Neutrophil (primary cell): ENCODE measurements at regions not wholly inside any gene's neighbourhood (a gene's known extent, or its start where the extent isn't known, plus 50 kb on each side); places are given as distances from the start of the nearest gene placed in this dataset.

Experiments
- H3K27ac ChIP-seq: fragments of 200-600 bp; sonication (generic); 2 replicates; pipeline ENCODE4 v1.5.1; 2016; ENCODE audit warnings: mild to moderate bottlenecking, moderate library complexity
- H3K27me3 ChIP-seq: fragments of 200-600 bp; sonication (generic); 2 replicates; pipeline ENCODE4 v1.6.0; 2016; ENCODE audit warnings: mild to moderate bottlenecking
- H3K36me3 ChIP-seq: fragments of 200-600 bp; sonication (generic); 2 replicates; pipeline ENCODE4 v1.5.1; 2017
- H3K4me1 ChIP-seq, 2 experiments: fragments of 200-600 bp in 1 of 2; sonication (generic) in 1 of 2; 1 replicate in 1 of 2; 2 replicates in 1 of 2; pipeline versions ENCODE4 v1.5.1 to v1.6.1; 2013 to 2016; ENCODE audit warnings: low read depth in 1 of 2, low read length in 1 of 2, mild to moderate bottlenecking in 1 of 2, moderate library complexity in 1 of 2; ENCODE audit not compliant: control insufficient read depth in 1 of 2, insufficient read depth in 1 of 2
- H3K4me3 ChIP-seq, 2 experiments: fragments of 200-600 bp in 1 of 2; sonication (generic) in 1 of 2; 1 replicate in 1 of 2; 2 replicates in 1 of 2; pipeline ENCODE4 v1.5.1; 2013 to 2016; ENCODE audit warnings: low read depth in 1 of 2, low read length in 1 of 2, mild to moderate bottlenecking in 1 of 2, moderate library complexity in 1 of 2
- H3K9me3 ChIP-seq: fragments of 200-600 bp; sonication (generic); 2 replicates; pipeline ENCODE4 v1.5.1; 2016
- TF ChIP-seq, protein P1 (sequence below): fragments of 200-600 bp; sonication (generic); IDR thresholded peaks from 2 replicates; pipeline ENCODE4 v1.5.1; 2016; ENCODE audit warnings: antibody characterized with exemption

DNA sequence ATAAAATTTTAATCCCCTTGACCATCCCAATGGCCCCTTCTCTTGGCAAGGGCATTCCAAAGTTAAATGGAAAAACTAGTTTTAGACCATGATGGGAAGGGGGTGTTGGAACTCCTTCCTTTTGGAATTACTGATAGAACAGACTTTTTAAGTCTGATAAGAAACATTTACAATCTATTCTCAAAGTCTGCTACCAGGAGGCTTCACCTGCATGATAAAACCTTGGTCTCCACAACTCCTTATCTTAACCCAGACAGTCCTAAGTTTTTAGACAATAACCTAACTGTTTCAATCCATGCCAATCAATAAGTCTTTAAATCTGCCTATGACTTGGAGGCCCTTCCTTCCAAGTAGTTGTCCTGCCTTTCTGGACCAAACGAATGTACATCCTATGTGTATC lies 63.9 kb upstream of the PGRMC2 start:
- TF ChIP-seq, protein P1, sequence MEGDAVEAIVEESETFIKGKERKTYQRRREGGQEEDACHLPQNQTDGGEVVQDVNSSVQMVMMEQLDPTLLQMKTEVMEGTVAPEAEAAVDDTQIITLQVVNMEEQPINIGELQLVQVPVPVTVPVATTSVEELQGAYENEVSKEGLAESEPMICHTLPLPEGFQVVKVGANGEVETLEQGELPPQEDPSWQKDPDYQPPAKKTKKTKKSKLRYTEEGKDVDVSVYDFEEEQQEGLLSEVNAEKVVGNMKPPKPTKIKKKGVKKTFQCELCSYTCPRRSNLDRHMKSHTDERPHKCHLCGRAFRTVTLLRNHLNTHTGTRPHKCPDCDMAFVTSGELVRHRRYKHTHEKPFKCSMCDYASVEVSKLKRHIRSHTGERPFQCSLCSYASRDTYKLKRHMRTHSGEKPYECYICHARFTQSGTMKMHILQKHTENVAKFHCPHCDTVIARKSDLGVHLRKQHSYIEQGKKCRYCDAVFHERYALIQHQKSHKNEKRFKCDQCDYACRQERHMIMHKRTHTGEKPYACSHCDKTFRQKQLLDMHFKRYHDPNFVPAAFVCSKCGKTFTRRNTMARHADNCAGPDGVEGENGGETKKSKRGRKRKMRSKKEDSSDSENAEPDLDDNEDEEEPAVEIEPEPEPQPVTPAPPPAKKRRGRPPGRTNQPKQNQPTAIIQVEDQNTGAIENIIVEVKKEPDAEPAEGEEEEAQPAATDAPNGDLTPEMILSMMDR: no peak
- no peaks in the 10 kb centered on the region for H3K36me3 ChIP-seq
- no peaks in the 10 kb centered on the region for H3K4me1 ChIP-seq
- H3K27me3 ChIP-seq: no peaks in the 10 kb centered on the region
- no peak overlapping the region for H3K27ac ChIP-seq
- no peaks in the 10 kb centered on the region for H3K9me3 ChIP-seq
- H3K4me3 ChIP-seq: no peak overlapping the region

DNA sequence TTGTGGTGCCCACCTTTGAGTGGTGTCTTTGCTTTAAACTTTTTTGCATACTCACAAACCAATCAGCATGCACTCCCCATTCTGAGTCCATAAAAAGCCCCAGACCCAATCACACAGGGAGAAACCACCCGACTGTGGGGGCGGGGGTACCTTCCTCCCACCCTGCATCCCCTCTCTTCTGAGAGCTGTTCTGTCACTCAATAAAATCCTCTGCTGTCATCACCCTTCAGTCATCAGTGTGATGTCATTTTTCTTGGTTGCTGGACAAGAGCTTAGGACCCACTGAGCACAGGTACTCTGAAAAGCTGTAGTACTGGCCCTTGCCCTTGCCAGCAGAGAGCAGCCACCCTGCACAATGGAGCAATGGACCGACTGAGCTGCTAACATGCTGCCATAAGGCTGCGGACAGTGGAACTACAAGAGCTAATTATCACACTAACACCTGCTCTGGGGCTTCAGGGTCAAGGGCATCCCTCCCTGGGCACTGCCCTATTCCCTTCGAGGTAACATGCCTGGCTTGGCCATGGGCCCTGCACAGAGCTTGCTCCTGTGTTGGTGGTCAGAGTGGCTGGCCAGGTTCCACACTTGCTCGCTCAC lies 62.9 kb upstream of the PGRMC2 start:
- Histone ChIP-seq H3K27ac (no peak overlapping the region), H3K4me1 (no peaks in the 10 kb centered on the region), H3K4me3 (no peak overlapping the region), H3K27me3 (no peaks in the 10 kb centered on the region), H3K9me3 (no peaks in the 10 kb centered on the region), H3K36me3 (no peaks in the 10 kb centered on the region)
- TF ChIP-seq, protein P1: no peak

DNA sequence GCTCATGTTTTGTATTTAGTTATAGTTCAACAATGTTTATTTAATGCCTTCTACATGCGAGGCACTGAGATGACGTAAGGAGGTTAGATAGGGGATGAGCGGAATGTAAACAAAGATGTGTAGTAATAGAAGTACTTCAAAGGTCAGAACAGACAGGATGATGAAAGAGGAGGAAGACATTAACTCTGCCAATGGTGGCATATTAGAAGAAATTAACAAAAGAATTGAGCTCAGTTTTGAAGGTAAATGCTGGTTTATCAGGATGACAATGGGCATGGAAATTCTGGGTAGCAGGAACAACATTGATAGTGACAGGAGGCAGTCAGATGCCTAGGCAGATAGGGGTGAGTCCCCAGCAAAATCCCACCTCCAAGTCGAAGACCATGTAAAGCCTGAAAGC lies 62.3 kb upstream of the PGRMC2 start:
- Histone ChIP-seq H3K4me3 (no peak overlapping the region), H3K36me3 (no peaks in the 10 kb centered on the region), H3K9me3 (no peaks in the 10 kb centered on the region), H3K27ac (no peak overlapping the region), H3K4me1 (no peaks in the 10 kb centered on the region), H3K27me3 (no peaks in the 10 kb centered on the region)
- TF ChIP-seq, protein P1: no peak

DNA sequence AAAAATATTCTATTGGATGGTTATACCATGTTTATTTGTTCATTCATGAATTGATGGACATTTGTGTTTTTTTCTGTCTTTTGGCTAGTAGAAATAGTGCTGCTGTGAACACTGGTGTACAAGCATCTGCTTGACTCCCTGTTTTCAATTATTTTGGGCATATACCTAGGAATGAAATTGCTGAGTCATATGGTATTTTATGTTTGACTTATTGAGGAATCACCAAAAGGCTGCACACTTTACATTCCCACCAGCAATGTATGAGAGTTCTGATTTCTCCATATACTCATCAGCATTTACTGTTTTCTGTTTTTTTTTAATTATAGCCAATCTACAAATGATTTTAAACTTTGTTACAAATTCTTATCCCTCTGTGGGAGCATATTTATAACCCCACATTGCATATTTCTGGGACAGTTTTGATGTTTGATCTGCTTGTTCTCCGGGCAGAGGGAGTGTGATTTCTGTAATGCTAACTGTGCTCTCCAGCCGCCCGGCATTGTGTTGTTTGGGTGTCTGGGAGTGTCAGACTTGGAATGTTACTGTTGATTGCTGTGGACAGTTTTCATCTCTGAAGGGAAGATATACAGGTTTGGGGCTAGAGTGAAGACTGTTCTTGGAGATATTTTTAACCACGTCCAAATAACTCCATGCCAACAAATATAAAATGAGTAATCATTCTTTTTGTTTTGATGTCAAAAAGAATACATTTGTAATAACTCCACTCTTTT lies 60.5 kb upstream of the PGRMC2 start:
- Histone ChIP-seq H3K36me3 (no peaks in the 10 kb centered on the region), H3K27me3 (no peaks in the 10 kb centered on the region), H3K4me3 (no peak overlapping the region), H3K9me3 (no peaks in the 10 kb centered on the region), H3K4me1 (no peaks in the 10 kb centered on the region), H3K27ac (no peak overlapping the region)
- TF ChIP-seq, protein P1: no peak

DNA sequence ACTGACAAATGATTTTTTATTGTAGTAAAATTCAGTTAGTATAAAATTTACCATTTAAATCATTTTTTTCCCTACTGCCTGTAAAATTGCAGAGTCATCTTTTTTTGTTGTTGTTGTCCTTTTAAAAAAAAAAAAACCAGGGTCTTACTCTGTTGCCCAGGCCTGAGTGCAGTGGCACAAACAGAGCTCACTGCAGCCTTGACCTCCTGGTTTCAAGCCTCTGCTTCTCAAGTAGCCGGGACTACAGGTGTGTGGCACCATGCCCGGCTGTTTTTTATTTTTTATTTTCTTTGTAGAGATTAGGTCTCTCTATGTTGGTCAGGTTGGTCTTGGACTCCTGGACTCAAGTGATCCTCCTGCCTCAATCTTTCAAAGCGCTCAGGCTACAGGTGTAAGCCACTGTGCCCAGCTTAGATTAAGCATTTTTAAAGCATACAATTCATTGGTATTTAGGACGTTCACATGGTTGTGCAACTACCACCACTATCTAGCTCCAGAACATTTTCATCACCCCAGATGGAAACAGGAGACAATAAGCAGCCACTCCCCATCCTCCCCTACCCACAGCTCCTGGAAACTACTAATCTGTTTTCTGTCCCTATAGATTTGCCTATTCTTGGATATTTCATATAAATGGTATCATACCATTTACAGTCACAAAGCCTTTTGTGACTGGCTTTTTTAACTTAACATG lies 59.7 kb upstream of the PGRMC2 start:
- H3K9me3 ChIP-seq: no peaks in the 10 kb centered on the region
- H3K27ac ChIP-seq: no peak overlapping the region
- no peak overlapping the region for H3K4me3 ChIP-seq
- no peaks in the 10 kb centered on the region for H3K27me3 ChIP-seq
- TF ChIP-seq, protein P1: no peak
- no peaks in the 10 kb centered on the region for H3K4me1 ChIP-seq
- H3K36me3 ChIP-seq: no peaks in the 10 kb centered on the region
